Astrocyte (in vitro differentiated cells and primary cell): ENCODE measurements at regions not wholly inside any gene's neighbourhood (a gene's known extent, or its start where the extent isn't known, plus 50 kb on each side); places are given as distances from the start of the nearest gene placed in this dataset.
"Not testable (repeated sequence)": the region's sequence is repeated elsewhere in the genome, so short reads cannot be mapped to it uniquely, and the experiment has no call there.

Source experiments
- CTCF ChIP-seq: IDR thresholded peaks from 2 replicates; pipeline ENCODE4 v1.5.1; 2011; ENCODE audit warnings: low read depth, mild to moderate bottlenecking, inconsistent platforms, low read length, moderate library complexity; ENCODE audit not compliant: insufficient read depth
- EZH2 ChIP-seq: IDR thresholded peaks from 2 replicates; pipeline ENCODE4 v1.6.1; 2012; ENCODE audit warnings: mild to moderate bottlenecking, low read length, inconsistent platforms; ENCODE audit not compliant: insufficient read depth

- TF ChIP-seq CTCF, EZH2: not testable (repeated sequence)
Observed at GRCh38 chr10:129213996-129214395, 253.0 kb upstream of the MGMT start.
